PFSK-1 (cell line): ENCODE measurements at regions not wholly inside any gene's neighbourhood (a gene's known extent, or its start where the extent isn't known, plus 50 kb on each side); places are given as distances from the start of the nearest gene placed in this dataset.

Experiments
- FOXP2 ChIP-seq: optimal IDR thresholded peaks from 2 replicates; pipeline ENCODE3; 2011; ENCODE audit warnings: borderline replicate concordance, control low read depth, inconsistent platforms; ENCODE audit not compliant: insufficient read depth; ENCODE audit errors: extremely low read length, extremely low read depth
- POLR2AphosphoS5 ChIP-seq: IDR thresholded peaks from 2 replicates; pipeline ENCODE4 v1.6.1; 2012; ENCODE audit warnings: low read depth, mild to moderate bottlenecking, control low read depth, low read length, moderate library complexity
- SIN3A ChIP-seq: IDR thresholded peaks from 2 replicates; pipeline ENCODE4 v1.6.1; 2012; ENCODE audit warnings: mild to moderate bottlenecking, low read length, moderate library complexity, borderline replicate concordance; ENCODE audit not compliant: insufficient read depth
- TAF1 ChIP-seq: IDR thresholded peaks from 2 replicates; pipeline ENCODE4 v1.6.1; 2012; ENCODE audit warnings: low read length, control low read depth, borderline replicate concordance; ENCODE audit not compliant: insufficient read depth
- TF ChIP-seq, protein P1 (sequence below), 2 experiments: IDR thresholded peaks; 2 replicates each; pipeline versions ENCODE4 v1.6.1 to v1.8.0; 2011 to 2012; ENCODE audit warnings: low read depth in 2 of 2, low read length in 2 of 2, control low read depth in 1 of 2, inconsistent platforms in 1 of 2, mild to moderate bottlenecking in 1 of 2, moderate library complexity in 1 of 2; ENCODE audit not compliant: insufficient read depth in 1 of 2

- TF ChIP-seq TAF1 (no peak), SIN3A (no peak), FOXP2 (no peak), POLR2AphosphoS5 (no peak)
- TF ChIP-seq, protein P1, sequence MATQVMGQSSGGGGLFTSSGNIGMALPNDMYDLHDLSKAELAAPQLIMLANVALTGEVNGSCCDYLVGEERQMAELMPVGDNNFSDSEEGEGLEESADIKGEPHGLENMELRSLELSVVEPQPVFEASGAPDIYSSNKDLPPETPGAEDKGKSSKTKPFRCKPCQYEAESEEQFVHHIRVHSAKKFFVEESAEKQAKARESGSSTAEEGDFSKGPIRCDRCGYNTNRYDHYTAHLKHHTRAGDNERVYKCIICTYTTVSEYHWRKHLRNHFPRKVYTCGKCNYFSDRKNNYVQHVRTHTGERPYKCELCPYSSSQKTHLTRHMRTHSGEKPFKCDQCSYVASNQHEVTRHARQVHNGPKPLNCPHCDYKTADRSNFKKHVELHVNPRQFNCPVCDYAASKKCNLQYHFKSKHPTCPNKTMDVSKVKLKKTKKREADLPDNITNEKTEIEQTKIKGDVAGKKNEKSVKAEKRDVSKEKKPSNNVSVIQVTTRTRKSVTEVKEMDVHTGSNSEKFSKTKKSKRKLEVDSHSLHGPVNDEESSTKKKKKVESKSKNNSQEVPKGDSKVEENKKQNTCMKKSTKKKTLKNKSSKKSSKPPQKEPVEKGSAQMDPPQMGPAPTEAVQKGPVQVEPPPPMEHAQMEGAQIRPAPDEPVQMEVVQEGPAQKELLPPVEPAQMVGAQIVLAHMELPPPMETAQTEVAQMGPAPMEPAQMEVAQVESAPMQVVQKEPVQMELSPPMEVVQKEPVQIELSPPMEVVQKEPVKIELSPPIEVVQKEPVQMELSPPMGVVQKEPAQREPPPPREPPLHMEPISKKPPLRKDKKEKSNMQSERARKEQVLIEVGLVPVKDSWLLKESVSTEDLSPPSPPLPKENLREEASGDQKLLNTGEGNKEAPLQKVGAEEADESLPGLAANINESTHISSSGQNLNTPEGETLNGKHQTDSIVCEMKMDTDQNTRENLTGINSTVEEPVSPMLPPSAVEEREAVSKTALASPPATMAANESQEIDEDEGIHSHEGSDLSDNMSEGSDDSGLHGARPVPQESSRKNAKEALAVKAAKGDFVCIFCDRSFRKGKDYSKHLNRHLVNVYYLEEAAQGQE (IDR thresholded peaks at IDR 0.05; ENCODE audit: insufficient read depth in 1 of 2, low read depth in 2 of 2, low read length in 2 of 2) = no peak
These were observed 347.3 kb upstream of the CDH6 start for GRCh38 chr5:30846171-30846570.

- TF ChIP-seq TAF1 (no peak), SIN3A (no peak), POLR2AphosphoS5 (no peak), FOXP2 (no peak)
- TF ChIP-seq, protein P1 (IDR thresholded peaks at IDR 0.05; ENCODE audit: insufficient read depth in 1 of 2, low read depth in 2 of 2, low read length in 2 of 2) = no peak
These were observed 348.3 kb upstream of the CDH6 start for GRCh38 chr5:30845194-30845593.

- TF ChIP-seq POLR2AphosphoS5 (no peak), TAF1 (no peak), FOXP2 (no peak), SIN3A (no peak)
- TF ChIP-seq, protein P1 (IDR thresholded peaks at IDR 0.05; ENCODE audit: insufficient read depth in 1 of 2, low read depth in 2 of 2, low read length in 2 of 2) = no peak
These were observed 349.9 kb upstream of the CDH6 start for GRCh38 chr5:30843541-30843940.

- TF ChIP-seq FOXP2 = no peak
- TF ChIP-seq POLR2AphosphoS5 = no peak
- TF ChIP-seq TAF1 = no peak
- TF ChIP-seq SIN3A = no peak
- TF ChIP-seq, protein P1 (IDR thresholded peaks at IDR 0.05; ENCODE audit: insufficient read depth in 1 of 2, low read depth in 2 of 2, low read length in 2 of 2) = no peak
These were observed 353.5 kb upstream of the CDH6 start for GRCh38 chr5:30839956-30840355.

DNA sequence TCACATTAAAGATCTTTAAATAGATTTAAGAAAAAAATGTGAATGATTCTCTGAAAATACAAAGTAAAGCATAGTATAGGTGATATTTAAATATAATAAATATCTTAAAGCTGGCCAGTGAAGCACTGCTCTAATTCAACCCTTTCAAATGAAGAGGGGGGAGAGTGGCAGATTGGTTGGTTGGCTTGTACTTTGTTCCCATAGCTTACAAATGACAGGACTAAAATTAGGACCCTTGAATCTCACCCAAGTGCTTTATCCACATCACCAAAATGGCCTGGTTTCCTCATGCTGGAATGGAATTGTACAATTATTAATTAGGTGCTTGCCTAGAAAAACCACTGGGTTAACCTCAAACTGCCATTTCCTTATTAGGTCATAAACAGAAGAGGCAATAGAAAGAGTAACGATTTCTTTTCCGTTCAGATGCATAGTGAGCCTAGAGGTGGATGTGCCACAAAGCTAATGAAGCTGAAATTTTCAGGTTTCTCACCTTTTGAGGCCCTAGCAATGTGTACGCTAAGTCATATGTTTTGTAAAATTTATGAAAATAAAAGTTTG, 354.5 kb upstream of the CDH6 start:
- TF ChIP-seq, protein P1 (IDR thresholded peaks at IDR 0.05; ENCODE audit: insufficient read depth in 1 of 2, low read depth in 2 of 2, low read length in 2 of 2) = no peak
- no peak for TF ChIP-seq TAF1
- TF ChIP-seq SIN3A = no peak
- no peak for TF ChIP-seq POLR2AphosphoS5
- no peak for TF ChIP-seq FOXP2
